ENCODE measurements at regions not wholly inside any gene's neighbourhood (a gene's known extent, or its start where the extent isn't known, plus 50 kb on each side); places are given as distances from the start of the nearest gene placed in this dataset.

- TF ChIP-seq, protein P1, sequence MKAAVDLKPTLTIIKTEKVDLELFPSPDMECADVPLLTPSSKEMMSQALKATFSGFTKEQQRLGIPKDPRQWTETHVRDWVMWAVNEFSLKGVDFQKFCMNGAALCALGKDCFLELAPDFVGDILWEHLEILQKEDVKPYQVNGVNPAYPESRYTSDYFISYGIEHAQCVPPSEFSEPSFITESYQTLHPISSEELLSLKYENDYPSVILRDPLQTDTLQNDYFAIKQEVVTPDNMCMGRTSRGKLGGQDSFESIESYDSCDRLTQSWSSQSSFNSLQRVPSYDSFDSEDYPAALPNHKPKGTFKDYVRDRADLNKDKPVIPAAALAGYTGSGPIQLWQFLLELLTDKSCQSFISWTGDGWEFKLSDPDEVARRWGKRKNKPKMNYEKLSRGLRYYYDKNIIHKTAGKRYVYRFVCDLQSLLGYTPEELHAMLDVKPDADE (IDR thresholded peaks at IDR 0.05), result no peak
- TF ChIP-seq, protein P2, sequence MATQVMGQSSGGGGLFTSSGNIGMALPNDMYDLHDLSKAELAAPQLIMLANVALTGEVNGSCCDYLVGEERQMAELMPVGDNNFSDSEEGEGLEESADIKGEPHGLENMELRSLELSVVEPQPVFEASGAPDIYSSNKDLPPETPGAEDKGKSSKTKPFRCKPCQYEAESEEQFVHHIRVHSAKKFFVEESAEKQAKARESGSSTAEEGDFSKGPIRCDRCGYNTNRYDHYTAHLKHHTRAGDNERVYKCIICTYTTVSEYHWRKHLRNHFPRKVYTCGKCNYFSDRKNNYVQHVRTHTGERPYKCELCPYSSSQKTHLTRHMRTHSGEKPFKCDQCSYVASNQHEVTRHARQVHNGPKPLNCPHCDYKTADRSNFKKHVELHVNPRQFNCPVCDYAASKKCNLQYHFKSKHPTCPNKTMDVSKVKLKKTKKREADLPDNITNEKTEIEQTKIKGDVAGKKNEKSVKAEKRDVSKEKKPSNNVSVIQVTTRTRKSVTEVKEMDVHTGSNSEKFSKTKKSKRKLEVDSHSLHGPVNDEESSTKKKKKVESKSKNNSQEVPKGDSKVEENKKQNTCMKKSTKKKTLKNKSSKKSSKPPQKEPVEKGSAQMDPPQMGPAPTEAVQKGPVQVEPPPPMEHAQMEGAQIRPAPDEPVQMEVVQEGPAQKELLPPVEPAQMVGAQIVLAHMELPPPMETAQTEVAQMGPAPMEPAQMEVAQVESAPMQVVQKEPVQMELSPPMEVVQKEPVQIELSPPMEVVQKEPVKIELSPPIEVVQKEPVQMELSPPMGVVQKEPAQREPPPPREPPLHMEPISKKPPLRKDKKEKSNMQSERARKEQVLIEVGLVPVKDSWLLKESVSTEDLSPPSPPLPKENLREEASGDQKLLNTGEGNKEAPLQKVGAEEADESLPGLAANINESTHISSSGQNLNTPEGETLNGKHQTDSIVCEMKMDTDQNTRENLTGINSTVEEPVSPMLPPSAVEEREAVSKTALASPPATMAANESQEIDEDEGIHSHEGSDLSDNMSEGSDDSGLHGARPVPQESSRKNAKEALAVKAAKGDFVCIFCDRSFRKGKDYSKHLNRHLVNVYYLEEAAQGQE (IDR thresholded peaks at IDR 0.05; ENCODE audit: unreplicated experiment), result no peak
- no peak for TF ChIP-seq EZH2 (IDR thresholded peaks at IDR 0.05; ENCODE audit: low read depth, unreplicated experiment)
Observed at GRCh38 chr6:156701966-156702365, 75.2 kb upstream of the ARID1B start (continued).

GRCh38 chr6:156700440-156701057, 76.6 kb upstream of the ARID1B start:
- no peaks in the 10 kb centered on the region for H3K36me3 Mint-ChIP-seq (ENCODE audit: low read depth)
- H2AFZ ChIP-seq, result peak overlapping the region; percentile 61; the same call in 1 of the 2 replicates
- H3F3A ChIP-seq (replicated peaks; ENCODE audit: low read depth), result no peaks in the 10 kb centered on the region
- DNase-seq (ENCODE audit: low spot score), result no peak
- no peaks in the 10 kb centered on the region for H3K36me3 ChIP-seq (ENCODE audit: insufficient read depth)
- no peaks in the 10 kb centered on the region for H3K9me2 ChIP-seq (ENCODE audit: insufficient read depth)
- H3K4me3 ChIP-seq, result no peak overlapping the region
- H3K27ac ChIP-seq (ENCODE audit: low read depth), result no peak overlapping the region
- no peak for ATAC-seq
- H4K20me1 ChIP-seq (replicated peaks; ENCODE audit: insufficient read depth), result no peaks in the 10 kb centered on the region
- peaks cover 3% of the 10 kb centered on the region for H3K27me3 Mint-ChIP-seq (ENCODE audit: insufficient read depth, low read depth, poor library complexity)
- H3K27me3 ChIP-seq (ENCODE audit: insufficient read depth), result no peaks in the 10 kb centered on the region
- H3K9me3 Mint-ChIP-seq, result no peaks in the 10 kb centered on the region
- H3K27ac Mint-ChIP-seq, result no peak overlapping the region
- peaks cover 4% of the 10 kb centered on the region; the same call in 2 of the 3 replicates for H3K4me1 Mint-ChIP-seq
- no peaks in the 10 kb centered on the region for H3K79me2 ChIP-seq (replicated peaks; ENCODE audit: insufficient read depth)
- H3K4me1 ChIP-seq (ENCODE audit: insufficient read depth), result no peaks in the 10 kb centered on the region
- TF ChIP-seq EZH2phosphoT487 (IDR thresholded peaks at IDR 0.05; ENCODE audit: unreplicated experiment) (no peak), CREB1 (CRISPR knock-in tag; IDR thresholded peaks at IDR 0.05; ENCODE audit: low read depth) (no peak), POLR2AphosphoS5 (IDR thresholded peaks at IDR 0.05; ENCODE audit: low read depth) (no peak), NANOG (IDR thresholded peaks at IDR 0.05; ENCODE audit: borderline replicate concordance) (no peak), ZNF331 (CRISPR knock-in tag; IDR thresholded peaks at IDR 0.05; ENCODE audit: low read depth) (no peak), EZH2 (IDR thresholded peaks at IDR 0.05; ENCODE audit: low read depth, unreplicated experiment) (no peak), ZNF114 (CRISPR knock-in tag; IDR thresholded peaks at IDR 0.05) (no peak)
- TF ChIP-seq, protein P3, sequence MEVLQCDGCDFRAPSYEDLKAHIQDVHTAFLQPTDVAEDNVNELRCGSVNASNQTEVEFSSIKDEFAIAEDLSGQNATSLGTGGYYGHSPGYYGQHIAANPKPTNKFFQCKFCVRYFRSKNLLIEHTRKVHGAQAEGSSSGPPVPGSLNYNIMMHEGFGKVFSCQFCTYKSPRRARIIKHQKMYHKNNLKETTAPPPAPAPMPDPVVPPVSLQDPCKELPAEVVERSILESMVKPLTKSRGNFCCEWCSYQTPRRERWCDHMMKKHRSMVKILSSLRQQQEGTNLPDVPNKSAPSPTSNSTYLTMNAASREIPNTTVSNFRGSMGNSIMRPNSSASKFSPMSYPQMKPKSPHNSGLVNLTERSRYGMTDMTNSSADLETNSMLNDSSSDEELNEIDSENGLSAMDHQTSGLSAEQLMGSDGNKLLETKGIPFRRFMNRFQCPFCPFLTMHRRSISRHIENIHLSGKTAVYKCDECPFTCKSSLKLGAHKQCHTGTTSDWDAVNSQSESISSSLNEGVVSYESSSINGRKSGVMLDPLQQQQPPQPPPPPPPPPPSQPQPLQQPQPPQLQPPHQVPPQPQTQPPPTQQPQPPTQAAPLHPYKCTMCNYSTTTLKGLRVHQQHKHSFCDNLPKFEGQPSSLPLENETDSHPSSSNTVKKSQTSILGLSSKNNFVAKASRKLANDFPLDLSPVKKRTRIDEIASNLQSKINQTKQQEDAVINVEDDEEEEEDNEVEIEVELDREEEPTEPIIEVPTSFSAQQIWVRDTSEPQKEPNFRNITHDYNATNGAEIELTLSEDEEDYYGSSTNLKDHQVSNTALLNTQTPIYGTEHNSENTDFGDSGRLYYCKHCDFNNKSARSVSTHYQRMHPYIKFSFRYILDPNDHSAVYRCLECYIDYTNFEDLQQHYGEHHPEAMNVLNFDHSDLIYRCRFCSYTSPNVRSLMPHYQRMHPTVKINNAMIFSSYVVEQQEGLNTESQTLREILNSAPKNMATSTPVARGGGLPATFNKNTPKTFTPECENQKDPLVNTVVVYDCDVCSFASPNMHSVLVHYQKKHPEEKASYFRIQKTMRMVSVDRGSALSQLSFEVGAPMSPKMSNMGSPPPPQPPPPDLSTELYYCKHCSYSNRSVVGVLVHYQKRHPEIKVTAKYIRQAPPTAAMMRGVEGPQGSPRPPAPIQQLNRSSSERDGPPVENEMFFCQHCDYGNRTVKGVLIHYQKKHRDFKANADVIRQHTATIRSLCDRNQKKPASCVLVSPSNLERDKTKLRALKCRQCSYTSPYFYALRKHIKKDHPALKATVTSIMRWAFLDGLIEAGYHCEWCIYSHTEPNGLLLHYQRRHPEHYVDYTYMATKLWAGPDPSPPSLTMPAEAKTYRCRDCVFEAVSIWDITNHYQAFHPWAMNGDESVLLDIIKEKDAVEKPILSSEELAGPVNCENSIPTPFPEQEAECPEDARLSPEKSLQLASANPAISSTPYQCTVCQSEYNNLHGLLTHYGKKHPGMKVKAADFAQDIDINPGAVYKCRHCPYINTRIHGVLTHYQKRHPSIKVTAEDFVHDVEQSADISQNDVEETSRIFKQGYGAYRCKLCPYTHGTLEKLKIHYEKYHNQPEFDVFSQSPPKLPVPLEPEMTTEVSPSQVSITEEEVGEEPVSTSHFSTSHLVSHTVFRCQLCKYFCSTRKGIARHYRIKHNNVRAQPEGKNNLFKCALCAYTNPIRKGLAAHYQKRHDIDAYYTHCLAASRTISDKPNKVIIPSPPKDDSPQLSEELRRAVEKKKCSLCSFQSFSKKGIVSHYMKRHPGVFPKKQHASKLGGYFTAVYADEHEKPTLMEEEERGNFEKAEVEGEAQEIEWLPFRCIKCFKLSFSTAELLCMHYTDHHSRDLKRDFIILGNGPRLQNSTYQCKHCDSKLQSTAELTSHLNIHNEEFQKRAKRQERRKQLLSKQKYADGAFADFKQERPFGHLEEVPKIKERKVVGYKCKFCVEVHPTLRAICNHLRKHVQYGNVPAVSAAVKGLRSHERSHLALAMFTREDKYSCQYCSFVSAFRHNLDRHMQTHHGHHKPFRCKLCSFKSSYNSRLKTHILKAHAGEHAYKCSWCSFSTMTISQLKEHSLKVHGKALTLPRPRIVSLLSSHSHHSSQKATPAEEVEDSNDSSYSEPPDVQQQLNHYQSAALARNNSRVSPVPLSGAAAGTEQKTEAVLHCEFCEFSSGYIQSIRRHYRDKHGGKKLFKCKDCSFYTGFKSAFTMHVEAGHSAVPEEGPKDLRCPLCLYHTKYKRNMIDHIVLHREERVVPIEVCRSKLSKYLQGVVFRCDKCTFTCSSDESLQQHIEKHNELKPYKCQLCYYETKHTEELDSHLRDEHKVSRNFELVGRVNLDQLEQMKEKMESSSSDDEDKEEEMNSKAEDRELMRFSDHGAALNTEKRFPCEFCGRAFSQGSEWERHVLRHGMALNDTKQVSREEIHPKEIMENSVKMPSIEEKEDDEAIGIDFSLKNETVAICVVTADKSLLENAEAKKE (CRISPR knock-in tag; IDR thresholded peaks at IDR 0.05), result no peak
- no peak overlapping the region; the same call in 2 of the 3 replicates for H3K4me3 Mint-ChIP-seq
- H3K4me2 ChIP-seq, result no peak overlapping the region

Measured in GM23338 (cell line).